HG03558 (cell line): ENCODE measurements at regions not wholly inside any gene's neighbourhood (a gene's known extent, or its start where the extent isn't known, plus 50 kb on each side); places are given as distances from the start of the nearest gene placed in this dataset.
"Not testable (repeated sequence)": the region's sequence is repeated elsewhere in the genome, so short reads cannot be mapped to it uniquely, and the experiment has no call there.

Source experiments
- ATAC-seq: cut with Tn5 transposase; IDR thresholded peaks from one replicate; pipeline ENCODE4 v1.9.1; 2021; ENCODE audit warnings: moderate number of reproducible peaks; ENCODE audit not compliant: unreplicated experiment; ENCODE audit errors: extremely low read depth

GRCh38 chr4:74543983-74544382, 99.0 kb downstream of the AREG start:
- ATAC-seq = no peak

GRCh38 chr4:74544655-74545361, 99.9 kb downstream of the AREG start:
- ATAC-seq = no peak

- no peak for ATAC-seq
Measured at GRCh38 chr4:74545448-74545847, 100.5 kb downstream of the AREG start.

GRCh38 chr4:74546057-74546456, 101.1 kb downstream of the AREG start:
- no peak for ATAC-seq

- ATAC-seq = no peak
Measured at GRCh38 chr4:74547042-74547441, 102.1 kb downstream of the AREG start.

DNA sequence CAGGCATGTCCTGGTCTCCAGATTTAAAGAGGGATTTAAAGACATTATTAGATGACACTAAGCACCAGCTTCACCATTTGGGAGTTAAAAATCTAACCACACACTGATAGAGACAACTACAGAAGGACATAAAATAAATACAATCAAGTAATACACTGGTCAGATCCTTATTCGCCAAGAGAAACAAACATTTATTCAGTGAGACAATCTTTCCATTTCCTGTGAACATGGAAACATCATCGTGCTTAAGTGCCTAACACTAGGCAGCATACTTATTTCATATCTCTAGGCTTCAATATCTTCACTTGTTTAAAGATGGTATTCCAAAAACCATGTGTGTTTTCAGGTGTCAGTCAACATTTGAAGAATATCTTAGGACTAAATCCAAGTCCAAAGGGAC, 103.6 kb downstream of the AREG start:
- no peak for ATAC-seq

DNA sequence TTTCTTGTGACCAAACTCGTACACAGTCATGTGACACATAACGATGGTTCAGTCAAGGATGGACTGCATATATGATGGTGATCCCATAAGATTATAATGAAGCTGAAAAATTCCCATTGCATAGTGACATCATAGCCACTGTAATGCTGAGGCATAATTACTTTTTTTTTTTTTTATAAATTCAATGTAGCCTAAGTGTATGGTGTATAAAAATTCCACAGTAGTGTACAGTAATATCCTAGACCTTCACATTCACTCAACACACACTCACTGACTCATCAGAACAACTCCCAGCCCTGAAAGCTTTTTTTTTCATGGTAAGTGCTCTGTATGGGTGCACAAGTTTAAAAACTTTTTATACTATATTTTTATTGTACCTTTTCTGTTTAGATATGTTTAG, 105.0 kb downstream of the AREG start:
- ATAC-seq = no peak

DNA sequence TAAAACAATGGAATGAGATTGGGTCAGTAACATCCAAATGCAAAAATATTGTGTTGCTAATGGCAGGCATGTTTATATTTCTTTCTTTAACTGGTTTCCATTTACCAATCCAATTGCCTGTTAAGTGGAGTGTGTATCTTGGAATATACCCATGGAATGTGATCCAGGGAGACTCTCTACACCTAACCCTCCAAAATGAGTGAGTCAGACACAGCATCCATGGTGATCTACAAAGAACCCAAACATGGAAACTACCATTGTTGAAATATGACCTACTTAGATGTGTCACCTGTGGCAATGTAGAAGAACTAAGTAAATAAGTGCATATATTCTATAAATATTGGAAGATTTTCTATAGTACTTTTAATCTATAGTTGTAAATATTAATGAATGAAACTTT, 110.3 kb downstream of the AREG start:
- no peak for ATAC-seq

DNA sequence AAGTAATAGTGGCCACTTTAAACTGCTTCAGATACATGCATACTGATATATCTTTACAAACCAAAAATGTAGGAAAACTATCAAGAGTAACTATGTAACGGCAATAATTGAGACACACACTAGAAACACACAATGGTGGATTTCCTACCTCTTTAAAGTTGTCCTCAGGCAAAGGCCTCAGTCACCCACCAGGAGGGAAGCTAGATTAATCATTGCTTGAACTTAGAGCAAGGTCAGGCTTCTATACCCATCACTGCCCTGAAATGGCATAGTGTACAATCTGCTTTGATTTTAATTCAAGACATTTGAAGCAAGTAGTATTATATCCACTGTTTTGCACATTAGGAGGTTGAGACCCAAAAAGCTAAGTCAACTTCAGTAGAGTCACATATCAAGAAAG, 110.9 kb downstream of the AREG start:
- ATAC-seq = no peak

GRCh38 chr4:74559853-74560252, 114.9 kb downstream of the AREG start:
- ATAC-seq = no peak

DNA sequence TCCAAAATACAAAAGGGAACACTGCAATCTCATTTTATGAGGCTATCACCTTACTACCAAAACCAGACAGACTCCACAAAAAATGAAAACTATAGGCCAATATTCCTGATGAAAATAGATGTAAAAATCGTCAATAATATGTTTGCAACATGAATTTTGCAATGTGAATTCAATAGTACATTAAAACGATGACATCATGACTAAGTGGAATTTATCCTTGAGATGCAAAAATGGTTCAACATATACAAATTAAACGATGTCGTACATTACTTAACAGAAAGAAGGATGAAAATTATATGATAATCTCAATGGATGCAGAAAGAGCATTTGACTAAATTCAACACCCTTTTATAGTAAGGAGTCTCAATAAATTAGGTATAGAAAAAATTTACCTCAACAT, 123.0 kb downstream of the AREG start:
- ATAC-seq = no peak

DNA sequence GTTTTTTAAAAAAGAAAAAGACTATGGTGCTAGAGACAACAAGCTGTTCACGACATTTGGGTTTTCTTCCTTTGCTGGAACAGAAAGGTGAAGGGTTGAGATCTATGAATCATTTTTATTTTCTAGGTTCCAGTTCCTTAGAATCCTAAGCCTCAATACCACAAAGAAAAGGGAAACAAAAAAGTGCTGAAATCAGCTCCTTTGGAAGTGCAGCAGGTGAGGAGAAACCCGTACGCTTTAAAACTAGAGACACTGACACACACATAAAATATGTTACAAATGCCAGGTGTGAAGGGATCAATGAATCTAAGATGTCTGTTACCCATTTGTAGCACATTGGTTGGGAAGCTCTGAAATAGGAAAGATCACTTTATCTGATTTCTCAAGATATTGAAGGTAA, 125.2 kb downstream of the AREG start:
- no peak for ATAC-seq

- ATAC-seq = no peak
Measured at GRCh38 chr4:74578329-74578728, 133.4 kb downstream of the AREG start.

- ATAC-seq = not testable (repeated sequence)
Measured at GRCh38 chr4:74578865-74579264, 133.9 kb downstream of the AREG start.

- ATAC-seq = no peak
Measured at GRCh38 chr4:74583089-74583700, 138.3 kb downstream of the AREG start.

DNA sequence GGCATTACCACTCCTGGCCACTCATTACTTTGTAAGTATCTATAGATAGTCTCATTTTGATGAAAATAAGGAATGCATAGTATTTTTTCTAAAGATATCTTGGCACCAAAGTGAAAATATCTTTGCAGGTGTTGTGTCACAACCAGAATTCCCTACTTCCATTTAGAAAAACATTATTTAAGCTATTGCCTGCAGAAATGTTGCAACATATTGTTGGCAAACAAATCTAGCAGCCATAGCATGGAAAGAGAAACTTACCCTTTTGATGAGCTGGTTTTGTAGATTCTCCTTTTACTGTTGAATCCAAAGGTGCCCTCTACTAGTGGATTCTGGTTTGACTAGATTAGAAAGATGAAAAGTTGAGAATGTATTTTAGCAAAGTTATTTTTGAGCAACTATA, 138.8 kb downstream of the AREG start:
- no peak for ATAC-seq

- no peak for ATAC-seq
Measured at GRCh38 chr4:74588350-74588749, 143.4 kb downstream of the AREG start.

- no peak for ATAC-seq
Measured at GRCh38 chr4:74590476-74590875, 145.5 kb downstream of the AREG start.

DNA sequence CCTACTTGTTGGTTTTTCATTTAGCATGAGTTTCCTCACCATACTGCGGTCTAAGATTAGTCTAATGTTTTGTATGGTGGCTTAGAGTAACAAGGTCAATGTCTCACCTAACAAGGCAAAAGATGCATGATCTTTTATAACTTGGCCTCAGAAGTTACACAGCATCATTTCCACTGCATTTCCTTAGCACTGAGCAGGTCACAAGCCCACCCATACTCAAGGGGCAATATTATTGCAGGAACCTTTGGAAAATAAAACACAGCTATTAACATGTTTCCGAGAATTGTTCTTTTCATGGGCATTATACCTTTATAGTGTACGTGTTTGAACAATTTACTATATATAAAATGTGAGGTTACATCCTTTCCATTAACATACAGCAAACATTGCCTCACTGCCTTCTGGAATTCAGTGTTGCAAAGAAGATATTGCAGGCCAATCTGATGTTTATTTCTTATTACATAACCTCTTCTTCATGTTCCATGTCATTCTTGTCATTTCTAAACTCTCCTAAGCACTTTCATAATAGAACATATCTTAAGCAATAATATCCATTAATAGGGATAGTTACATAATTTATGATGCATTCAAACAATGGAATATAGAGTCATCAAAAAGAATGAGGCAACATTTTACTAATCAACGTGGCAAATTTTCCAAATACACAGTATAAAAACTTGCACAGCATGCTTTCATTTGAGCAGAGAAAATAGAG, 153.8 kb downstream of the AREG start:
- ATAC-seq = no peak

DNA sequence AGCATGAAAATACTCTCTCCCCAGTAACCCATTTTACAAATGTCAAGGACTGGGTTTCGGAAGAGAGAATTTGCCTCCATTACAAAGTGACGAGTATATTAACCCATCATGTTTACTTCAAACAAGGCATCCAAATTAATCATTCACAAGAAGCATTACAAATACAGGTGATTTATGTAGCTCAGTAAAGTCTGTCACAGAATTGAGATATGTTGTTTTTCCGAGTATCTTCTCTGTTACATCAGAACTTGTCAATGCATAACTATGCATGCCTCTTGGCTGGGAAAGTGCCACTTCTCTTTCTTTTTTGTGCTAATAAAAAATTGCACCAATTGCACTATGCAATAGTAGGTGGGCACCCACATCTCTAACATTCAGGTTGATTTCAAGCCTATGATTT, 158.2 kb downstream of the AREG start:
- ATAC-seq = no peak

DNA sequence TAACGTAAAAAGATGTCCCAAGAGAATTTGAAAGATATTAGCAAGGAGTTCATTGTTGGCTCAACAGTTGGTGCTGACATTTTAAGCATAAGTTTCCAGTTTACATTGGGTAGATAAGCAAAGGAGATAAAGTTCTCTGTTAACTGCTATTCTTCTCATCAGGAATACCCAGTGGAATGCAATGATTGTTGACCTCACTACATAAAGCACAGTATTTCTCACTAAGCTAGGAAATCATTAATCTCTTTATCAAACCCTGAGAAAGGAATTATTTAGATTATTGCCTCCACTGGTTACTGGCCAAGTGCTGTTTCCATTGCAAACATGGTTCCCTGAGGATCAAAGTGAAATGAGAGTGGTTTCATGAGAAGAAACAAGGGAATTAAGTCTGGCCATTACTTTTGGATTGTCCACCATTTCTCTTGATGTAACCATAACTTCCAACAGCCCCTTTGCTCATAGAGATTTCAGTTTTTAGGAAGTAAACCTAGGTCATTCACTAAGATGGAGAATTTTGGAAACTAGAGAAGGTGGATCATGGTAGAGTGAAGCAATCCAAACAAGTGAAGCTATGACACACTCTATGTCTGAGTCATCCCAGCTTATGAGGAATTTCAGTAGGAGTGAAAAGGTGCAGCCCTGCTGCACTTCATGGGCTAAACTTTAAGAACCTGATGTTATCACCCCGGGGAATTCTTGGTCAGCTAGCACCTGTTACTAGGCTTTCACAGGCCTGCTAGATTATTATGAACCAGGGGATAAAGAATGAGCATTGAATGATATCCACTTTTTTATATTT, 163.4 kb downstream of the AREG start:
- no peak for ATAC-seq
